Progenitor cell of endocrine pancreas (in vitro differentiated cells): ENCODE measurements at regions not wholly inside any gene's neighbourhood (a gene's known extent, or its start where the extent isn't known, plus 50 kb on each side); places are given as distances from the start of the nearest gene placed in this dataset.

Source experiments
- DNase-seq: peaks from one replicate; pipeline ENCODE4 v3.0.0; 2021; ENCODE audit warnings: low spot score; ENCODE audit not compliant: unreplicated experiment
- H3K27ac Mint-ChIP-seq: 2 replicates; pipeline ENCODE4 v1.8.0; 2021; ENCODE audit warnings: mild to moderate bottlenecking, moderate library complexity, mixed read lengths
- H3K27me3 Mint-ChIP-seq: 2 replicates; pipeline ENCODE4 v1.8.0; 2021; ENCODE audit warnings: mixed read lengths
- H3K36me3 Mint-ChIP-seq: 2 replicates; pipeline ENCODE4 v1.8.0; 2022; ENCODE audit warnings: mixed read lengths; ENCODE audit not compliant: insufficient read depth
- H3K4me1 Mint-ChIP-seq: 2 replicates; pipeline ENCODE4 v1.8.0; 2021; ENCODE audit warnings: low read depth, mixed read lengths
- H3K4me3 Mint-ChIP-seq: 2 replicates; pipeline ENCODE4 v1.8.0; 2021; ENCODE audit warnings: low read depth, mild to moderate bottlenecking, moderate library complexity, mixed read lengths
- H3K9me3 Mint-ChIP-seq: 2 replicates; pipeline ENCODE4 v1.8.0; 2021; ENCODE audit warnings: low read depth, mixed read lengths
- CTCF ChIP-seq: fragments of 200-600 bp; sonication (generic); IDR thresholded peaks from one replicate; pipeline ENCODE4 v1.5.0; 2021; ENCODE audit warnings: antibody characterized with exemption, mild to moderate bottlenecking; ENCODE audit not compliant: unreplicated experiment

GRCh38 chr10:61847087-61847486, 54.4 kb upstream of the ARID5B start:
- Mint-ChIP-seq H3K4me1 (no peaks in the 10 kb centered on the region), H3K36me3 (no peaks in the 10 kb centered on the region), H3K9me3 (no peaks in the 10 kb centered on the region), H3K27ac (no peak overlapping the region), H3K27me3 (no peaks in the 10 kb centered on the region), H3K4me3 (no peak overlapping the region)
- no peak for DNase-seq
- no peak for TF ChIP-seq CTCF

GRCh38 chr10:61847640-61848039, 53.9 kb upstream of the ARID5B start:
- H3K4me1 Mint-ChIP-seq = no peaks in the 10 kb centered on the region
- H3K27ac Mint-ChIP-seq = no peak overlapping the region
- no peak overlapping the region for H3K4me3 Mint-ChIP-seq
- no peak for TF ChIP-seq CTCF
- no peaks in the 10 kb centered on the region for H3K9me3 Mint-ChIP-seq
- no peaks in the 10 kb centered on the region for H3K36me3 Mint-ChIP-seq
- no peaks in the 10 kb centered on the region for H3K27me3 Mint-ChIP-seq
- DNase-seq = no peak

- no peak overlapping the region for H3K4me3 Mint-ChIP-seq
- H3K36me3 Mint-ChIP-seq = no peaks in the 10 kb centered on the region
- TF ChIP-seq CTCF = no peak
- no peaks in the 10 kb centered on the region for H3K27me3 Mint-ChIP-seq
- DNase-seq = no peak
- H3K27ac Mint-ChIP-seq = no peak overlapping the region
- H3K9me3 Mint-ChIP-seq = no peaks in the 10 kb centered on the region
- no peaks in the 10 kb centered on the region for H3K4me1 Mint-ChIP-seq
Observed at GRCh38 chr10:61850376-61850775, 51.1 kb upstream of the ARID5B start.
